Lower lobe of right lung (tissue), 2 donors: ENCODE measurements at regions not wholly inside any gene's neighbourhood (a gene's known extent, or its start where the extent isn't known, plus 50 kb on each side); places are given as distances from the start of the nearest gene placed in this dataset.
A peak's percentile ranks its signal among the peaks of the same experiment; 100 is the strongest.

Source experiments
- ATAC-seq, 2 donors: fragments of 200-7000 bp; cut with Tn5 transposase; one replicate each; pipeline ENCODE4 v1.9.1; 2020 to 2022; ENCODE audit warnings: mild to moderate bottlenecking in 2 of 2, moderate library complexity in 2 of 2
- DNase-seq: peaks from one replicate; pipeline ENCODE4 v3.0.0-alpha.2; 2020
- H3K27ac ChIP-seq: fragments of 200-600 bp; one replicate; pipeline ENCODE4 v1.8.0; 2022
- H3K27me3 ChIP-seq: fragments of 200-600 bp; one replicate; pipeline ENCODE4 v1.8.0; 2022; ENCODE audit warnings: low read depth
- H3K36me3 ChIP-seq: fragments of 200-600 bp; one replicate; pipeline ENCODE4 v1.8.0; 2022; ENCODE audit warnings: mild to moderate bottlenecking
- H3K4me1 ChIP-seq: fragments of 200-600 bp; one replicate; pipeline ENCODE4 v1.8.0; 2022
- H3K4me3 ChIP-seq: fragments of 200-600 bp; one replicate; pipeline ENCODE4 v1.8.0; 2022; ENCODE audit warnings: mild to moderate bottlenecking
- H3K9me3 ChIP-seq: fragments of 200-600 bp; one replicate; pipeline ENCODE4 v1.8.0; 2022
- CTCF ChIP-seq: fragments of 200-600 bp; IDR thresholded peaks from one replicate; pipeline ENCODE4 v1.8.0; 2022; ENCODE audit warnings: antibody characterized with exemption, mild to moderate bottlenecking
- intact Hi-C: fragments of 100-400 bp; cut with DNase I; formaldehyde crosslinking; loops from one replicate; pipeline ENCODE4 v1.11.0; 2022
- donor health status: DM: no; HTN: yes; CAD: no; lungs with severe emphysema.

- ATAC-seq (peak in 1 of 2 donors; percentile 66), DNase-seq (peak; percentile 54)
- Histone ChIP-seq H3K36me3 (no peaks in the 10 kb centered on the region), H3K4me3 (no peak overlapping the region), H3K27ac (no peak overlapping the region), H3K27me3 (no peaks in the 10 kb centered on the region), H3K4me1 (peaks cover 12% of the 10 kb centered on the region), H3K9me3 (no peaks in the 10 kb centered on the region)
- TF ChIP-seq CTCF: peak; percentile 65
- intact Hi-C loops: no loop called here
These were observed 54.2 kb upstream of the ARHGEF3 start for GRCh38 chr3:56855856-56856512.

DNA sequence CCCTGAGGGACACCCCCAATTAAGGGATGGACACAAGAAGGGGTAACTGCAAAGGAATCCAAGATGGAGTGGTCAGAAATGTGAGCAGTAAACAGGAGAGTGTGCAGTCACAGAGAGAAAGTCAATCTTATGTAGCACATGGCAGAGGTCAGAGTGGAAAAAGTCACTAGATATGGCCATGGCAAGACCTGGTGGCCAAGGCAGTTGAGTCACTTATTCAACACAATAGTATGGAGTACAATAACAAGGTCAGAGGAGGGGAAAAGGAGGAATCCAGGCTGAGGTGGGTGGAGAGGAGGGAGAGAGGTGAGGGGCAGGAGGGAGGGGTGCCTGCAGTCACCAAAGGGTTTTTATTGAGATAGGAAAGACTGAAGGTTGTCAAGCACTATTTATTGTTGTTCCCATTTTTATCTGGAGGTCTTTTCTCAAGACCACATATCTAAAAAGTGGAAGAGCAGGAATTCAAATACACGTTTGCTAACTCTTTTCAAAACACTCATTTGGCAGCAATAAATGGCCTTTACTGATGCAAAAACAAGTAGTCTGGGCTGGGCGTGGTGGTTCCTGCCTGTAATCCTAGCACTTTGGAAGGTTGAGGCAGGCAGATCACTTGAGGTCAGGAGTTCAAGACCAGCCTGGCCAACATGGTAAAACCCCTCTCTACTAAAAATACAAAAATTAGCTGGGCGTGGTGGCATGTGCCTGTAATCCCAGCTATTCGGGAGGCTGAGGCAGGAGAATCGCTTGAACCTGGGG is 53.3 kb upstream of the ARHGEF3 start:
- no peaks in the 10 kb centered on the region for H3K27me3 ChIP-seq
- DNase-seq (no peak), ATAC-seq (no peak)
- no peak overlapping the region for H3K27ac ChIP-seq
- H3K9me3 ChIP-seq: no peaks in the 10 kb centered on the region
- H3K4me1 ChIP-seq: peaks cover 12% of the 10 kb centered on the region
- intact Hi-C loops: no loop called here
- no peak overlapping the region for H3K4me3 ChIP-seq
- no peaks in the 10 kb centered on the region for H3K36me3 ChIP-seq
- no peak for TF ChIP-seq CTCF

- ATAC-seq (no peak), DNase-seq (no peak)
- H3K27me3 ChIP-seq: no peaks in the 10 kb centered on the region
- H3K9me3 ChIP-seq: no peaks in the 10 kb centered on the region
- H3K4me3 ChIP-seq: no peak overlapping the region
- no peaks in the 10 kb centered on the region for H3K36me3 ChIP-seq
- H3K4me1 ChIP-seq: peaks cover 12% of the 10 kb centered on the region
- no peak overlapping the region for H3K27ac ChIP-seq
- no peak for TF ChIP-seq CTCF
- intact Hi-C loops: no loop called here
These were observed 50.5 kb upstream of the ARHGEF3 start for GRCh38 chr3:56851966-56852884.
